ENCODE measurements at regions not wholly inside any gene's neighbourhood (a gene's known extent, or its start where the extent isn't known, plus 50 kb on each side); places are given as distances from the start of the nearest gene placed in this dataset.

DNA sequence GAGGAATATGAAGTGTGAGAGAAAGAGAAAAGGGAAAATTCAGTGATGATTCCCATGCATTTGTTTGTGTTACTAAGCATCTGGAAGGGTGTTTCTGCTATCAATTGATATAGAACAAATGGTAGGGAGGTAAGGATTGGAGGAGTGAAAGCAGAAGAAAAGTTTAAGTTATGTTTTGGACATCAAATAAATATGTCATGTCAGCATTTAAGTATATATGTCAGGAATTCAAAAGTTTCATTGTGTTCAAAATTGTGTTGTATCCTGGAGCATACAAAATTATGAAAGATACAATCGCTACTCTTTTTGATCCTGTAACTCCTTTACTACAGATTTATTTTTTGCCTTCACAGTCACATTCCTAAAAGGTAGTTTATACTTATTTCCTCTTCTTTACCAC is 885.8 kb downstream of the KCNA4 start:
- TF ChIP-seq, protein P1, sequence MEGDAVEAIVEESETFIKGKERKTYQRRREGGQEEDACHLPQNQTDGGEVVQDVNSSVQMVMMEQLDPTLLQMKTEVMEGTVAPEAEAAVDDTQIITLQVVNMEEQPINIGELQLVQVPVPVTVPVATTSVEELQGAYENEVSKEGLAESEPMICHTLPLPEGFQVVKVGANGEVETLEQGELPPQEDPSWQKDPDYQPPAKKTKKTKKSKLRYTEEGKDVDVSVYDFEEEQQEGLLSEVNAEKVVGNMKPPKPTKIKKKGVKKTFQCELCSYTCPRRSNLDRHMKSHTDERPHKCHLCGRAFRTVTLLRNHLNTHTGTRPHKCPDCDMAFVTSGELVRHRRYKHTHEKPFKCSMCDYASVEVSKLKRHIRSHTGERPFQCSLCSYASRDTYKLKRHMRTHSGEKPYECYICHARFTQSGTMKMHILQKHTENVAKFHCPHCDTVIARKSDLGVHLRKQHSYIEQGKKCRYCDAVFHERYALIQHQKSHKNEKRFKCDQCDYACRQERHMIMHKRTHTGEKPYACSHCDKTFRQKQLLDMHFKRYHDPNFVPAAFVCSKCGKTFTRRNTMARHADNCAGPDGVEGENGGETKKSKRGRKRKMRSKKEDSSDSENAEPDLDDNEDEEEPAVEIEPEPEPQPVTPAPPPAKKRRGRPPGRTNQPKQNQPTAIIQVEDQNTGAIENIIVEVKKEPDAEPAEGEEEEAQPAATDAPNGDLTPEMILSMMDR (IDR thresholded peaks at IDR 0.05; ENCODE audit: insufficient read depth, low read length): no peak
- TF ChIP-seq, protein P2, sequence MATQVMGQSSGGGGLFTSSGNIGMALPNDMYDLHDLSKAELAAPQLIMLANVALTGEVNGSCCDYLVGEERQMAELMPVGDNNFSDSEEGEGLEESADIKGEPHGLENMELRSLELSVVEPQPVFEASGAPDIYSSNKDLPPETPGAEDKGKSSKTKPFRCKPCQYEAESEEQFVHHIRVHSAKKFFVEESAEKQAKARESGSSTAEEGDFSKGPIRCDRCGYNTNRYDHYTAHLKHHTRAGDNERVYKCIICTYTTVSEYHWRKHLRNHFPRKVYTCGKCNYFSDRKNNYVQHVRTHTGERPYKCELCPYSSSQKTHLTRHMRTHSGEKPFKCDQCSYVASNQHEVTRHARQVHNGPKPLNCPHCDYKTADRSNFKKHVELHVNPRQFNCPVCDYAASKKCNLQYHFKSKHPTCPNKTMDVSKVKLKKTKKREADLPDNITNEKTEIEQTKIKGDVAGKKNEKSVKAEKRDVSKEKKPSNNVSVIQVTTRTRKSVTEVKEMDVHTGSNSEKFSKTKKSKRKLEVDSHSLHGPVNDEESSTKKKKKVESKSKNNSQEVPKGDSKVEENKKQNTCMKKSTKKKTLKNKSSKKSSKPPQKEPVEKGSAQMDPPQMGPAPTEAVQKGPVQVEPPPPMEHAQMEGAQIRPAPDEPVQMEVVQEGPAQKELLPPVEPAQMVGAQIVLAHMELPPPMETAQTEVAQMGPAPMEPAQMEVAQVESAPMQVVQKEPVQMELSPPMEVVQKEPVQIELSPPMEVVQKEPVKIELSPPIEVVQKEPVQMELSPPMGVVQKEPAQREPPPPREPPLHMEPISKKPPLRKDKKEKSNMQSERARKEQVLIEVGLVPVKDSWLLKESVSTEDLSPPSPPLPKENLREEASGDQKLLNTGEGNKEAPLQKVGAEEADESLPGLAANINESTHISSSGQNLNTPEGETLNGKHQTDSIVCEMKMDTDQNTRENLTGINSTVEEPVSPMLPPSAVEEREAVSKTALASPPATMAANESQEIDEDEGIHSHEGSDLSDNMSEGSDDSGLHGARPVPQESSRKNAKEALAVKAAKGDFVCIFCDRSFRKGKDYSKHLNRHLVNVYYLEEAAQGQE (IDR thresholded peaks at IDR 0.05; ENCODE audit: insufficient replicate concordance, low read depth): no peak
- TF ChIP-seq POLR2AphosphoS5 (IDR thresholded peaks at IDR 0.05; ENCODE audit: low read depth) (no peak), GABPA (IDR thresholded peaks at IDR 0.05; ENCODE audit: low read depth) (no peak)

Data from HL-60 (cell line).